HG03571 (cell line): ENCODE measurements at regions not wholly inside any gene's neighbourhood (a gene's known extent, or its start where the extent isn't known, plus 50 kb on each side); places are given as distances from the start of the nearest gene placed in this dataset.

Experiments
- ATAC-seq: cut with Tn5 transposase; IDR thresholded peaks from one replicate; pipeline ENCODE4 v1.9.1; 2021; ENCODE audit not compliant: unreplicated experiment

DNA sequence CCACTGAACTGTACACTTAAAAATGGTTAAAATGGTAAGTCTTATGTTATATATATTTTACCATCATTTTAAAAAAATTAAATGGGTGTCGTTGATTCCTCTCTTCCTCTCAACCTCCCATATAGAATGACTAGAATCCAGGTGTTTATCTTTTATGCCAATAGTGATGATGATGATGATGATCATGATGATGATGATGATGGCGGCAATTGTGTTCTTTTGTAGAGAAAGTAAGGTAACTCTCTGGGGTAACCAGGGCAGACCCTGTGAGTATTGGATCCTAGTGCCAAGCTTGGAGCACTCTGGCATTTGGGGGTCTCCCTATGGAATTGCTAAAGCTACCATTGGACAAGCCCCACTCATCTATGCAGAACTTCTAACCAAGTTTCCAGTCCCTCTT is 113.6 kb downstream of the GLI2 start:
- no peak for ATAC-seq

DNA sequence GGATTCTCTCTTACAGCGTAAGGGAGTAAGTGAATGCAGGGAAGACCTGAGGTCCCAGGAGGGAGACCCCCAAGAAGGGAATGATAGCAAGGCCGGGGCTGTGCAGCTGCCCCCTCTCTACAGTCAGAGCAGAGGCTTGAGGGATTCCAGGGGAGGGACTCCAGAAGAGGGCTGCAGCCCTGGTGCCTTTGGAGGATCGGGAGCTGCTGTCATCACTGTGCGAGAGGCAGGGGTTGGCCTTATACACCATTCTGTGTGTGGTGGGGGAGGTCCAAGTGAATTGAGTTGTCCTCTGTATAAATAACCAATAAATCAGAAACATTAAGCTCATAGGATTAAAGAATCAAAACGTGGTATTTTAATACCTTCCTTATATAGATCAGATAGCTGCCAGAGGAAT is 114.9 kb downstream of the GLI2 start:
- ATAC-seq = no peak

DNA sequence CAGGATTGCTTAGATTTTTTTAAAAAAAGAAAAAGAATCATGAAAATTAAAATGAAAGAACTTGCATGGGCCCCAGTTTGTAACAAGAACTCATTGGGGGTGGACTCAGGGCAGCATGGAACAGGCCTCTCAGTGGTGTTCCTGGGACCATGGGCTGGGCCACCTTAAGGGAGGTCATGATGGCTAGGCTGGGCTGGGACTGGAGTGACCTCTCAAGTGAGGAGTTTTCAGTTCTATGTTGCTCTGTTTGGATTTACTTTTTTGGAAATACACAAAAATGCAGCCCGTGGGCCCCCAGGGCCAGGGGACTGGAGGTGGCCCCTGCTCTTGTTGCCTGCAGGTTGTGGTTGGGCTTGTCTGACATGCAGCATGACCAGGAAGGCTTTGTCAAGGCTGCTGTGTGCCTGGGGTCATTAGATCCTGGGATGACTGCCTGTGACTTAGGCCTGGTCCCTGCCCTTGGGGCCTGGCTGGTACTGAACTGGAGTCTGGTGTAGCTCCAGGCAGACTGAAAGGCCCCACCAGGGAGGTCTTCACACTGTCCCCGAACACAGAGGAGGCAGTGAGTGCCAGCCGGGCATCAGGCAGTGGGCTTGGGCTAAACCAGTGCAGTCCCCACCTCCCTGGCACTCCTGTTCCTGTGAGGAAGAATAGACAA is 115.6 kb downstream of the GLI2 start:
- no peak for ATAC-seq

DNA sequence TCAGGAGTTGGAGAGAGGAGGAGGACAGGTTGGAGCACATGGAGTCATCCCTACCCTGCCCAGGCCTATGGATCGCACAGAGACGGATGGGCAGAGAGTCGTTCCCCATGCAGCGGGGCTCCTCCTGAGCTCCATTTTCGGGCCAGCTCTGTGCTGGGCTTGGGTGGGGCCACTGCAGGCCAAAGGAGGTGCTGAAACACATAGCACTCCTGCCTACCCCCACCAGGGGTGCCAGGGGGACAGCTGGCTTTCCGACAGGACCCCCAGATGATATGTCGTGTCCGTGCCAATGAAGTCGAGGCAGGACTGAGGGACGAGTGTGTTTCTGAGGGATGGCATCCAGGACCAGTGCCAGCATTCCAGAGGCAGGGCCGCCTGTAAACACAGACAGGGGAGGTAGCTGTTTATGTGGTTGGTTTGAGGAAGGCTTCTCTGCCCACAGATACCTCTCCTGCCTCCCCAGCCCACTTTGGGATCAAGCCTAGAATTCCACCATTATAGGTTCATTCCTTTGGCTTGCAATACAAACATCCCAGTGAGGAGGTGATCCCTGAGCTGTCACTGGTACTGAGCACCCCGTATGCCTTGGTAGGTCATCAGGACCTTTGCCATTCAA is 116.6 kb downstream of the GLI2 start:
- no peak for ATAC-seq

DNA sequence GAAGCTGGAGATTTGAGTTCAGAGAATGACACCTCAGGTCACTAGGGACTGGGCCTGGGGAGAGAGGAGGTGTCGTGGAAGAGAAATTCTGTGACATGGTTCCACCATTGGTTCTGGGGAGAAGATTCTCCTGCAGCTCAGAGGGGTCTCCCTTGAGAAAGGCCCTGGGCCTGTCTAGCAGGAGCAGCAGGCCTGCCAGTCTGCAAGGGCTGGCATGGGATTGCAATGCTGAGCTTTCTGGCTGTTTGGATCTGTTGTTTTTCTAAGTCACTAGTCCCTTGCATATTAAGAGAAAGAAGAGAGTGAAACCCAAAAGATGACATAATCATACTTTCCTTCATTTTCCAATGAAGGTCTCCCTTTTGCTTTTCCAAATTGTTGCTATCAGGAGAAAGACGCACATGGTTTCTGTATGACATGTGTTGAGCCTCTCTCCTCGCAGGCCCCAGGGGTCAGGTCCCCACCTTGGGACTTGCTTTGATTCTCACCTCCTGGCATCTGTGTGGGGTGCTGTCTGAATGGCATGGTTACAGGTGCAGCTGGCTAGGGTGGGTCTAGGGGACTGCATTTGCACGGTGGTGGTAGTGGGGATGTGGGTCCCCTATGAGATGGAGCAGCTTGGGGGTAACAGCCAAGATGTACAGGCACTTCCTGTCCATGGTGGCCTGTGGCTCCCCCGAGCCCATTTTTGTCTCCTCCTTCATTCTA is 117.8 kb downstream of the GLI2 start:
- no peak for ATAC-seq

DNA sequence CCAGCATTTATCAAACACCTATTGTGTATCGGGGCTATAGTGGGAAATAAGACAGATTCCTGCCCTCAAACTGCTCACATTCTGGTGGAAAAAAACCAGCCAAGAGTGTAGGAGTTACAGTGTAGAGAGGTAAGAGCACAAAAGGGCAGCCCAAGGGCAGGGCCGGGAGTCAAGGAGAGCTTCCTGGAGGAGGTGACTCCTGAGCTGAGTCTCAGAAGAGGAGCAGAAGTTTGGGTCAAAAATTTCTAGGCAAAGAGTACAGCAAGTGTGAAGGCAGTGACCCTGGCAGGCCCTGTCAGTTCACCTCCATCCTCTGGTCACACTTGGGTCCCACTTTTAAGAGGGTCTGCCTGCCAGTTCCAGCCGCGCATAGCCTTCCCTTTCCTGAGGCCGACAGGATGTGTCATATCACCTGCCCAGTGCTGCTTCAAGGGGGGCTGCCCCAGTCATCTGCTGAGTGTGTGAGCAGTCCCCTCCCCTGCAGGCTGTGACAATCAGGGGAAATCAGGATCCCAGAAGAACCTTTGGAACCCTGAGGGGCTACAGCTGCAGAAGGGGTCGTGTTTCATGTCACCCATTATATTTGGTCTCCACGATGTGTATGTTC is 118.4 kb downstream of the GLI2 start:
- ATAC-seq = no peak

DNA sequence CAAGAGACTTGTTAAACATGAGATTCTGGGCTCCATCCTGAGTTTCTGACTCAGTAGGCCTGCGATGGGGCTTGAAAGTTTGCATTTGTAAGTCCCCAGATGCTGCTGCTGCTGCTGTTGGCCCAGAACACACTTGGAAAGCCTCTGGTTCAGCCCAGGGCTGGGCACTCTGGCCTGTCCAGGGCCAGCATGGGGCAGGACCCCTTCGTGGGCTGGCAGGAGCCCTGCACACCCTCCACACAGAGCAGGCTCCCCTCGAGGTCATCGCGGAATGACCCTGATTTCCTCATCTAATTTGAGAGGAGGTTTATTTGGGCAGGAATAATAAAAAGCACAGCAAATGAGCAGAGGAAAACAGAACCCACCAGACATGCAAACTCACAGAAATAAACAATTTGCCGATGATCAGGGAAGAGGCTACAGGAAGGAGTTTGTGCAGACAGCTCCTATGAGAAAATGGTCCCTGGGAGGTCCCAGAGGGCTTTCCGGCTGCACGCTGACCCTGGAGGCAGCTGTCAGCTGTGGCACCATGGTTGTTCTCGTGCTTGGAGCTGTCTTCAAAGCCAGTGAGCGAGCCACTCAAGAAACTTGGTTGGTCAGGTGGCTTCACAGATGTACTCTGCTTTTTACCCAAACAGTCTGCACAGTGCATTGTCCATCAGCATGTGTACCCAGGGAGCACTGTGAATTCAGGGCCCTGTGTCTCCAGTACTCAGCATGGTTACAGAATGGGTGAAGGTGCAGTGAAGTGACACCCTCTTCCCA is 119.3 kb downstream of the GLI2 start:
- no peak for ATAC-seq

DNA sequence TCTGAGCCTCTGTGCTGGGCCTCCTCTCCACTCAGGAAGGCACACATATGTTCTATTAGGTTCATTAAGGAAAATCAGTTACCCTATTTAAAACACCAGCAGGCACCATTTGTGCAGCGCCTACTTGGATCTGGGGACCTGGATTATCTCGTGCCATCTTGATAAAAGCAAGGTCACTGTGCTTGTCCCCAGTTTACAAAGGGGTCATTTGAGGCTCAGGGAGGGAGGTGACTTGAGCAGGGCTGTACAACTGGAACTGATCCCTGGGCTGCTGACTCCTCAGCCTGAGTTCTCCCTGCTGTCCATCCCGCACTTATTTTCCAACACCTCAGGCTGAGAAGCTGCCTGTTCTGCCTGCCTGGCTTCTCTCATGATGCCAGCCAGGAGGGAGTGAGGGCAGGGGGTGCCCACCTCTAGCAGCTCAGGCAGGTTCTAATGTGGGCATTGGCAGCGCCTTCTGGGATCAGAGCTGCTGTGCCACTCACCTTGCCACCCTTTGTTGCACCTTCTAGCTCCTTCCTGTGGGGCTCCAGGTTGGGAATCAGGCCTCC is 120.3 kb downstream of the GLI2 start:
- no peak for ATAC-seq

DNA sequence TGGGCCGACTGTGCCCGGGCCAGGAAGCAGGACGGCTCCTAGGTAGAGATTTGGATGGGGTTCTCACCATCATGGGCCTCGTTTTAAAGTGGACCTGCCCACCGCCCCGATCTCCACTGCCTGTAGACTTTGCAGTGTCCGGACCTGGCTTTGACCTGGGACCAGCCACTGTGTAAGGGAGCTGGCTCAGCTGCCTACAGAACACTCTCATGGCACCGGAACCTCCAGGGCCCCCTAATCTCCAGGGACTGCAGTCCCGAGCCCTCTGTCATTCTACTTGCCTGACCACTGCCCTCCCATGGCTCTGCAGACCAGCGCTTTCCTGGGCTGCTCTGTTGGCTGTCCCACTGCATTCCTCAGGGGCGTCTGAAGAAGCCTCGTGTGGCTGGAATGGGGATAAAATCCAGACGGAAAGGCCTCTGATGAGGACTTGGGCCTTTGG is 120.8 kb downstream of the GLI2 start:
- ATAC-seq = no peak

DNA sequence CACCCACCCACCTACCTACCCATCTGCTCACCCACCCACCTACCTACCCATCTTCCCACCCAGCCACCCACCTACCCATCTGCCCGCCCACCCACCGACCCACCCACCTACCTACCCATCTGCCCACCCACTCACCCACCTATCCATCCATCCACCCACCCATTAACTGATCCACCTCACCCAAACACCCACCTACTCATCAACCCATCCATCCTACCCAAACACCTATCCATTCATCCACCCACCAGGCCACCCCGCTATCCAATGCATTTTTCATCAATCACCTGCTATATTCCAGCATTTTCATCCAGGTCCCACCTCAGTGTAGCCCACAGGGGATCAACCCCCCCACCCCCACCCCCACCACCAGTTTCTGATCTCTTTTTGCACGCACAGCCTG is 121.8 kb downstream of the GLI2 start:
- ATAC-seq = no peak

DNA sequence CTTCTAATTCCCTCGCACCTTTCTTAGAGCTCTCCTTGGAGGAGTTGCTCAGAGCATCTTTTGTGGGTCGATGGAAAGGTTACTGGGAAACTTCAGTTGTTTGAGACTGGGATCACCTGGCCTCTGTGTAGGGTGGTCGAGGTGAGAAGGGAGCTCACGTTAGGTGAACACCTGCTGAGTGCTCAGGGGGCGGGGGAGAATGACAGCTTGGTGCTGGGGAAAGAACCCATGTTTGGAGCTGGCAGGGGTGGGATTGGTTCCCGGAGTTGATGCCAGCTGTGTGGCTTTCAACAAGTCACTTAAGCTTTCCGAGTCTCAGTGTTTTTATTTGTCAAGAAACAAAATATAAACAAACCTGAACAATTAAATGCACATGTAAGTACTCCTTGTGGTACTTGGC is 122.3 kb downstream of the GLI2 start:
- no peak for ATAC-seq

DNA sequence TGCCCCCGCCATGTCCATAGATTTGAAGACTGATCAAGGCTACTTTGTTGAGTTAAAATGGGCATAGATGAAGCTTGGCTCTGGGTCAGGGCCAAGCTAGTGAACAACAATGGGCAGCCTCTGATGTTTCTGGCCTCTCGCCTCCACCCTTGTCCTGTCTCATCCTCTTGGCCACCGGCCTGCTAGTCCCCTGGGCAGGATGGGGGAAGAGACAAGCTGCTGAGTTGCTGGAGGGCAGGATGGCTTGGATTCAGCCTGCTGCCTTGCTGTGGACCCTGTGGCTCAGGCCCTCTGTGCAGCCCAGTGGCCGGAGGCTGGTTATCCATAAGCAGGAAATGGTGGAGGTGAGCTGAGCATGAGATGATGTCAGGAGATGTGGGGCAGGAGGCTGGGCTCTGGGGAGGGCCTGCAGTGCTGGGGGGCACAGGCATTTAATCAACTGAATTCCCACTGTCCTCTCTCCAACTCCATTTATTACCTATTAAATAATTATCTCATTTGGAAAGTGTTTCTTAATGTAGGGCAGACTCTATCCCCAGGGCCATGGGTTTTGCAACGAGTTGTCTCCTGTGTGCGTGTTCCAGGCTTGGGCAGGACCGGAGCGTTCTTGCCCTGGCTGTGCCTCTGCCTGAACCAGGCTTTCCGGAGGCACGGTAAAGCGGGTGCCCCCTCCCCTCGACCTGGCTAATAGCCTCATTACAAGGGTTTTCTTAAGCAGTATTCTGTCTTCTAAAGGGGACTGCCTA is 122.9 kb downstream of the GLI2 start:
- no peak for ATAC-seq

DNA sequence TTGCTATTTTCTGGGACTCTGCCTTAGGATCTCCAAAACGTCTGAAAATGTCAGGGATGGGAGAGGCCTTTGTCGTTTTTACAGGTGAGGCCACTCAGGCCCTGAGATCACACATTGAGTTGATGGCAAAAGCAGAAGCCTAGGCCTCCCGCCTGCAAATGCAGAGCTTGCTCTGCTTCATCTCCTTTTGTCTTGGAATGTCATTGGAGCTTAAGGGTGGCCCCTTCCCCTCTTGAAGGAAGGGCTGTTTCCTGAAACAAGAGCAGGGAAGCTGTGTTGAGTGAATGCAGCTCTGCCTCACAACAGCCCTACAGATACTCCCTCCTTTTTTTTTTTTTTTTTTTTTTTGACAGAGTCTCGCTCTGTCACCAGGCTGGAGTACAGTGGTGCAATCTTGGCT is 123.5 kb downstream of the GLI2 start:
- ATAC-seq = no peak

DNA sequence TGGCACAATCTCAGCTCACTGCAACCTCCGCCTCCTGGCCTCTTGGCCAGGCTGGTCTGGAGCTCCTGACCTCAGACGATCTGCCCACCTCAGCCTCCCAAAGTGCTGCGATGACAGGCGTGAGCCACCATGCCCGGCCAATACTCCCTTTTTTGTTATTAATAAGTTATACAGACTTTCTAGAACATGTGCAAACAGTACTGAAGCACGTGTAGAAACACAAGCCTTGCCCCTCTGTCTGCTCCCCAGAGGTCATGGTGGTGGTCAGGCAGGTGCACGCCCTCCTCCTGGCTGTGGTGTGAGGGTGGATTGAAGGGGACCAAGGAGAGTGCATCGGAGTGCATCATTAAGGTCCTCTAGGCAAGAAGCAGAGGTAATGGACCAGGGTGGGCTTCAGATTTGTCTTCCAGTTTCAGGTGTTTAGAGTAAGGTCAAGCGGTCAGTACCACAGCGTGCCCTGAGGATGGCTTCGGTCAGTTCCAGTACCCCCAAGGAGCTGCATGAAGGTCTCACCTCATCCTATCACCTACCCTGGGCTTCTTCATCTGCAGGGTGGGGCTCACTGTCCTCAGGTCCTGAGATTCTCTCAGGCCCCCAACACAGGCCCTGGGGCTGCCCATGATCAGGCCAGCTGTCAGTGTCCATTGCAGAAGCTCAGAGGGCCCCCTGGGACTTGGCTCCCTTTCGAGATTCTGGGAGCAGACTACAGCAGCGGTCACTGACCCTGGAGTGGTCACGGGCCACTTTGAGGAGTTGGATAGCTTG is 124.3 kb downstream of the GLI2 start:
- no peak for ATAC-seq

DNA sequence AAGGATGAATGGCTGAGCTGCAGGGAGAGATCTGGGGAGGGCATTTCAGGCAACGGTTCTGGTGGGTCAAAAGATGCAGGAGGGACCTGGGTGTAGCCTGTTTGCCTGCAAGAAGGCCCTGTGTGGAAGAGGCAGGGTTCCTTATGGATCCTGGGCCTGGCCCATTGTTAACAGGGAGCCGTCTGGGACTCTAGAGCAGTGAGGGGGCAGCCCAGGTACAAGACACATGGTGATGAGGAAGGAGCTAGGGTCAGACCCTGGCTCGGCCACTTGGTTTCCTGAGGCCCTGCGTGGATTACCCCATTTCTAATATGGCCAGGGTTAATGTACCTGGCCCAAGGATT is 124.9 kb downstream of the GLI2 start:
- no peak for ATAC-seq

DNA sequence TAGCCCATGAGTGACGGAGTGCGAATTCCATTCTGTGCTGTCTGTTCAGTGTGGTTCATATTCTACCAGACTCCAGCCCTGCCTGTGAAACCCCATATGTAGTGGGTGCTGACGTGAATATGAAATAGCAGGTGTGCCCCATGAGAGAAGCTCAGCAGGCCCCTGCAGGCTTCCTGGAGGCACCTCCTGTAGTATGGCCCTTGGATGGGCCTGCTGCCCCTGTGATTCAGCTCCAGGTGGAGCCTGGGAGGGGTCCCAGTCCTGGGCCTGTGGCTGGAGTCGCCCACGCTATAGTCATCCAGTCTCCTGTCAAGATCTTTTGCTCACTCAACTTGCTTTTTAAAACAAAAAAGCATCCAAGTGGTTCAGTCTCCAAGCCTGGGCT is 125.5 kb downstream of the GLI2 start:
- ATAC-seq = no peak

DNA sequence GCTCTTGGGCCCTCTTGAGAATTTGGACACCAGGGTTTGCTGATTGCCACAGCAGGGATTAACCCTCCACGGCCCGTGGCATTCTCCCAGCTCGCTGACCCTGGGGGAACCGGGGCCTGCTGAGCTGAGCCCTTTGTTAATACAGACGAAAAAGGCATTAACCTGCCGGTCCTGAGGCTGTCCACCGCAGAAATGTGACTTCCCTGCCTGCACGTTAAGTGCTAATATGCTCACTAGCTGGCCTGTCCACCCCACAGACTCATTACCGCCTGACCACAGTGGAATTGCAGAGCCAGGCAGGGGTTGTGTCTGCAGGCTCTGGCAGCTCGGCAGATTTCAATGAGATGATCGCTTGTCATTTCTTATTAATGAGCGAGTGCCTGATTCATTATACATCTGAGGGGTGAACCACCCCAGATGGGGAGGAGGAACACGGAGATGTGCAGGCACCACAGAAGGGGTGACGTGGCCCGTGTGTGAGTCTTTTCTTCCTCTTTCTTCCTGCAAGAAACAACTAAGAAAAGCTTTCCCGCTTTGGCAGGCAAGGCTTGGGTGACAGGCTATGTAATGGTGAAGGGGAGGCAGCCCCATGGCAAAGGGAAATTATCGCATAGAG is 126.0 kb downstream of the GLI2 start:
- ATAC-seq = no peak

DNA sequence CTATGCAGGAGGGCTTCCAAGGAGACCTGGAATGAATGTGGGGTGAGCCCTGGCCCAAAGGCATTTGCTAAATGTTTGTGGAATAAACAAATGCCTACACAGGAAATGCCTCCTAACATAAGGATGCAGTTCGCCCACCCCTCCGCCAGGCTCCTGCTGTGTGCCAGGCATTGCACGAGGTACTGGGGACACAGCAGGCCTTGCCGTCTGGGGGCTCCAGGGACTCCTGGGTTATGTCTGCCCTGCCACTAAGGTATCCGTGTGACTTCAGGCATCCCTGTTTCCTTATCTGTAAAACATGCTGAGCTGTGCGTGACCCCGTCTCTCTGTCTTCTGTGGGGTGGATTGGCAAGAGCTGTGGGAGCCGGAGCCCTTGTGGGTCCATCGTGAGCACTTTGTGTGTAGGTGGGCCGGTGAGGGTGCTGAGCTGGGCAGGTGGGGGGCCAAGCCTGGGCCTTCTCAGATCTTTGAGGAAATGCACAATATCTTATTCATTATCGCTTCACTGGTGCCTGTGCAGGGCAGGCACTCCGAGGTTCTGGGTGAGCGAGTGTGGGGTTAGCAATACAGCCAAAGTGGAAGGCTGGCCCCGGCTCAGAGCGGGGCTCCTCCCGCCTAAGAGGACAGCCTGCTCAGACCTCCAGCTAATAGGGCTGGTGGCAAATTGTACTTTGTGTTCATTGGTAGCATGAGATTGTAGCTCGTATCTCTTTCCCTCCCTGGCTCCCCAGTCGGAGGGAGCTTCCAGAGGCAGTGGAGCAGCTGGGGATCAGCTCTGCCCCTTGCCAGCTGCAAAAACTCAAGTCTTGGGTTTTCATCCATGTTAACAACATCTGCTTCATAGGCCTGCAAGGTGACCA is 126.8 kb downstream of the GLI2 start:
- no peak for ATAC-seq
